Endodermal cell (in vitro differentiated cells): ENCODE measurements at regions not wholly inside any gene's neighbourhood (a gene's known extent, or its start where the extent isn't known, plus 50 kb on each side); places are given as distances from the start of the nearest gene placed in this dataset.

Experiments used
- DNase-seq: peaks from one replicate; pipeline ENCODE4 v3.0.0-alpha.2; 2017
- H3K27ac ChIP-seq: 2 replicates; pipeline ENCODE4 v1.5.1; 2013; ENCODE audit warnings: mild to moderate bottlenecking, low read depth, low read length, moderate library complexity
- H3K27me3 ChIP-seq: 2 replicates; pipeline ENCODE4 v1.6.1; 2013; ENCODE audit warnings: mild to moderate bottlenecking, low read length, moderate library complexity; ENCODE audit not compliant: insufficient read depth, control insufficient read depth, poor library complexity, severe bottlenecking
- H3K36me3 ChIP-seq: 2 replicates; pipeline ENCODE4 v1.7.0; 2013; ENCODE audit warnings: mild to moderate bottlenecking, low read length, moderate library complexity; ENCODE audit not compliant: control insufficient read depth, insufficient read depth
- H3K4me1 ChIP-seq: one replicate; pipeline ENCODE4 v1.7.0; 2013; ENCODE audit warnings: low read length; ENCODE audit not compliant: control insufficient read depth, insufficient read depth
- H3K4me3 ChIP-seq: 2 replicates; pipeline ENCODE4 v1.5.1; 2013; ENCODE audit warnings: mild to moderate bottlenecking, low read length, moderate library complexity
- H3K9ac ChIP-seq: 2 replicates; pipeline ENCODE4 v1.6.1; 2013; ENCODE audit warnings: mild to moderate bottlenecking, low read length, moderate library complexity; ENCODE audit not compliant: poor library complexity, severe bottlenecking; ENCODE audit errors: extremely low read depth
- H3K9me3 ChIP-seq: 2 replicates; pipeline ENCODE4 v1.6.1; 2013; ENCODE audit warnings: mild to moderate bottlenecking, low read length, moderate library complexity; ENCODE audit not compliant: control insufficient read depth
- H3K27ac Mint-ChIP-seq: 2 replicates; pipeline ENCODE4 v1.8.0; 2020; ENCODE audit warnings: mixed read lengths
- H3K27me3 Mint-ChIP-seq: 2 replicates; pipeline ENCODE4 v1.8.0; 2021; ENCODE audit warnings: mild to moderate bottlenecking, mixed read lengths; ENCODE audit not compliant: insufficient read depth
- H3K36me3 Mint-ChIP-seq: 2 replicates; pipeline ENCODE4 v1.8.0; 2020; ENCODE audit warnings: low read depth, mixed read lengths
- H3K4me1 Mint-ChIP-seq: 2 replicates; pipeline ENCODE4 v1.8.0; 2020; ENCODE audit warnings: mixed read lengths
- H3K4me3 Mint-ChIP-seq: 2 replicates; pipeline ENCODE4 v1.8.0; 2020; ENCODE audit warnings: mild to moderate bottlenecking, moderate library complexity, mixed read lengths
- H3K9me3 Mint-ChIP-seq: 2 replicates; pipeline ENCODE4 v1.8.0; 2020; ENCODE audit warnings: mild to moderate bottlenecking, mixed read lengths
- WGBS, 2 experiments: methylation state at CpG; one replicate each; pipeline versions ENCODE4 v1.1.5 to v1.1.7; 2013; ENCODE audit warnings: missing lambda C conversion rate in 2 of 2, mixed read lengths in 1 of 2; ENCODE audit not compliant: insufficient coverage in 1 of 2, insufficient read length in 1 of 2; 5-methylcytosine and 5-hydroxymethylcytosine counted together
- TF ChIP-seq, protein P1 (sequence below): fragments of 200-600 bp; sonication (generic); conservative IDR thresholded peaks from 2 replicates; pipeline ENCODE4 v1.5.0; 2021; ENCODE audit warnings: antibody characterized with exemption, mild to moderate bottlenecking

DNA sequence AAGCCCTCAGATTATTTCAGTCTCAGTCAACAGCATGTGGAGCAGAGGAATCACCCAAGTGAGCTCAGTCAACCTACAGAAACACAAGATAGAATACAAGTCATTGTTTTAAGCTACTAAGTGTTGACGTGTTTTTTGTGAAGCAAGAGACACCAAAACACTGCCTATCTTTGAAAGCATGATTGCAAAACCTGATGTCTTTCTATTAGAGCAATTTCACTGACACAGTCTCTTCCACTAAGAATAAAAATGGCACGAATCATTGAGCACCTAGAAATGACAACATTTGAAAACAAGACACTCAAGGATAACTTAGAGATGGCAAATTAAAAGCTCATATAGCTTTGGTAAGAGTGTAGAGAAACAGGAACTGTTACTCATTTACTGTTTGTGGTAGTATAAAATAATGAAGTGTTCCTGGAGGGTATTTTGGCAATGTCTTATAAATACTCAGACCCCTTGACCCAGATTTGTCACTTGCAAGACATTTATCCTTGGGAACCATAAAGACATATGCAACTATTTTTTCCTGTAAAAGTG lies 407.1 kb upstream of the XYLT1 start:
- H3K27me3 Mint-ChIP-seq, result peaks cover 70% of the 10 kb centered on the region
- 89 to 100% methylated on average over 1 to 2 of the region's 2 CpGs for WGBS, 2 experiments
- Histone ChIP-seq H3K4me1 (no peaks in the 10 kb centered on the region), H3K9ac (no peak overlapping the region), H3K4me3 (no peak overlapping the region), H3K36me3 (no peaks in the 10 kb centered on the region), H3K27me3 (peaks cover 14% of the 10 kb centered on the region), H3K9me3 (no peaks in the 10 kb centered on the region), H3K27ac (no peak overlapping the region)
- no peaks in the 10 kb centered on the region for H3K36me3 Mint-ChIP-seq
- no peak for DNase-seq
- no peaks in the 10 kb centered on the region for H3K4me1 Mint-ChIP-seq
- peaks cover 5% of the 10 kb centered on the region for H3K9me3 Mint-ChIP-seq
- H3K4me3 Mint-ChIP-seq, result no peak overlapping the region
- TF ChIP-seq, protein P1, sequence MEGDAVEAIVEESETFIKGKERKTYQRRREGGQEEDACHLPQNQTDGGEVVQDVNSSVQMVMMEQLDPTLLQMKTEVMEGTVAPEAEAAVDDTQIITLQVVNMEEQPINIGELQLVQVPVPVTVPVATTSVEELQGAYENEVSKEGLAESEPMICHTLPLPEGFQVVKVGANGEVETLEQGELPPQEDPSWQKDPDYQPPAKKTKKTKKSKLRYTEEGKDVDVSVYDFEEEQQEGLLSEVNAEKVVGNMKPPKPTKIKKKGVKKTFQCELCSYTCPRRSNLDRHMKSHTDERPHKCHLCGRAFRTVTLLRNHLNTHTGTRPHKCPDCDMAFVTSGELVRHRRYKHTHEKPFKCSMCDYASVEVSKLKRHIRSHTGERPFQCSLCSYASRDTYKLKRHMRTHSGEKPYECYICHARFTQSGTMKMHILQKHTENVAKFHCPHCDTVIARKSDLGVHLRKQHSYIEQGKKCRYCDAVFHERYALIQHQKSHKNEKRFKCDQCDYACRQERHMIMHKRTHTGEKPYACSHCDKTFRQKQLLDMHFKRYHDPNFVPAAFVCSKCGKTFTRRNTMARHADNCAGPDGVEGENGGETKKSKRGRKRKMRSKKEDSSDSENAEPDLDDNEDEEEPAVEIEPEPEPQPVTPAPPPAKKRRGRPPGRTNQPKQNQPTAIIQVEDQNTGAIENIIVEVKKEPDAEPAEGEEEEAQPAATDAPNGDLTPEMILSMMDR, result no peak
- no peak overlapping the region for H3K27ac Mint-ChIP-seq

DNA sequence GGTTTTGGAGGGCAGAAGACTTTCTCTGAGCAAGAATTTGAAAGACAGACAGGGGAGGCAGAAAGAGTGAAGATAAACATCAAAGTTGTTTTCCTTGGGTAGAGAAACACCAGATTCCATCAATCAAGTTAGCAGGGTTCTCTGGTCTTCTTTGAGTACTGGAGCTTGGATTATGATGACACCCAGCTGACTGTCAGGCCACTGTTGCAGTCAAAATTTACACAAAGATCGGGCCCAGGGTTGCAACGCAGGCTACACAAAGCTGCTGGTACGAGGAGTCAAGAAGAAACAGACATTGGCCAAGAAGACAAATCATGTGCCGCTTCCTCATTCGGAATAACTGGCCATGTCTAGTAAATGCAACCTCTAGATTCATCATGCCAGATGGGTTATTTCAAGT lies 396.2 kb upstream of the XYLT1 start:
- Mint-ChIP-seq H3K4me1 (peaks cover 7% of the 10 kb centered on the region), H3K36me3 (no peaks in the 10 kb centered on the region), H3K27ac (no peak overlapping the region), H3K27me3 (peaks cover 3% of the 10 kb centered on the region), H3K4me3 (no peak overlapping the region), H3K9me3 (no peaks in the 10 kb centered on the region)
- Histone ChIP-seq H3K27me3 (no peaks in the 10 kb centered on the region), H3K9ac (no peak overlapping the region), H3K4me3 (no peak overlapping the region), H3K9me3 (no peaks in the 10 kb centered on the region), H3K36me3 (no peaks in the 10 kb centered on the region), H3K27ac (no peak overlapping the region), H3K4me1 (no peaks in the 10 kb centered on the region)
- no peak for DNase-seq
- TF ChIP-seq, protein P1, result no peak
- WGBS, 2 experiments, result 95 to 96% methylated on average over 5 of the region's 5 CpGs

DNA sequence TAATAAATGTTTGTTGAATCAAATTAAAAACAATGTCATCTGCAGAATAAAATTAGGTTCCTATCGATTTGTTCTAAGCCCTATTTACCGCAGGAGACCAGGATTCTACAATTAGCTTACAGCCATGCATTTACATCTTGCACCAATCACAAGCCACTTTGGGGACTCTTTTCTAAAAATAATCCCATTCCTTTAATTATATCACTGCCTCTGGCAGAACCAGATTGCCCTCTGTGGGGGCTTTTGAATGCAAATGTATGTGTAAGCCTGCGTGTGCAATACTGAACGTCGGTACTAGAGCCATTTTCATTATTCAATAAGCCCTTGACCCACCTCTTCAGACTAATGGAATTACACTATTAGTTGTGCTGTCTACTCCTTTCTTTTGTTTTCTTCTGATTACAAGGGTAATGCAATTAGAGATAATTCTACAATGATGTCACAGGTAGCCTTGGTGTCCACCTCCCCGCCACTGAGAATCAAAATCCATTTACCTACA lies 391.3 kb upstream of the XYLT1 start:
- no peak overlapping the region for H3K27ac ChIP-seq
- no peak for DNase-seq
- TF ChIP-seq, protein P1, result no peak
- Mint-ChIP-seq H3K27me3 (no peaks in the 10 kb centered on the region), H3K27ac (no peak overlapping the region), H3K4me3 (no peak overlapping the region), H3K36me3 (no peaks in the 10 kb centered on the region), H3K4me1 (peaks cover 6% of the 10 kb centered on the region), H3K9me3 (no peaks in the 10 kb centered on the region)
- no peaks in the 10 kb centered on the region for H3K27me3 ChIP-seq
- H3K4me3 ChIP-seq, result no peak overlapping the region
- no peak overlapping the region for H3K9ac ChIP-seq
- no peaks in the 10 kb centered on the region for H3K36me3 ChIP-seq
- H3K4me1 ChIP-seq, result no peaks in the 10 kb centered on the region
- H3K9me3 ChIP-seq, result peaks cover 3% of the 10 kb centered on the region
- 88 to 100% methylated on average over 1 to 6 of the region's 6 CpGs for WGBS, 2 experiments
